ENCODE measurements at regions not wholly inside any gene's neighbourhood (a gene's known extent, or its start where the extent isn't known, plus 50 kb on each side); places are given as distances from the start of the nearest gene placed in this dataset.

DNA sequence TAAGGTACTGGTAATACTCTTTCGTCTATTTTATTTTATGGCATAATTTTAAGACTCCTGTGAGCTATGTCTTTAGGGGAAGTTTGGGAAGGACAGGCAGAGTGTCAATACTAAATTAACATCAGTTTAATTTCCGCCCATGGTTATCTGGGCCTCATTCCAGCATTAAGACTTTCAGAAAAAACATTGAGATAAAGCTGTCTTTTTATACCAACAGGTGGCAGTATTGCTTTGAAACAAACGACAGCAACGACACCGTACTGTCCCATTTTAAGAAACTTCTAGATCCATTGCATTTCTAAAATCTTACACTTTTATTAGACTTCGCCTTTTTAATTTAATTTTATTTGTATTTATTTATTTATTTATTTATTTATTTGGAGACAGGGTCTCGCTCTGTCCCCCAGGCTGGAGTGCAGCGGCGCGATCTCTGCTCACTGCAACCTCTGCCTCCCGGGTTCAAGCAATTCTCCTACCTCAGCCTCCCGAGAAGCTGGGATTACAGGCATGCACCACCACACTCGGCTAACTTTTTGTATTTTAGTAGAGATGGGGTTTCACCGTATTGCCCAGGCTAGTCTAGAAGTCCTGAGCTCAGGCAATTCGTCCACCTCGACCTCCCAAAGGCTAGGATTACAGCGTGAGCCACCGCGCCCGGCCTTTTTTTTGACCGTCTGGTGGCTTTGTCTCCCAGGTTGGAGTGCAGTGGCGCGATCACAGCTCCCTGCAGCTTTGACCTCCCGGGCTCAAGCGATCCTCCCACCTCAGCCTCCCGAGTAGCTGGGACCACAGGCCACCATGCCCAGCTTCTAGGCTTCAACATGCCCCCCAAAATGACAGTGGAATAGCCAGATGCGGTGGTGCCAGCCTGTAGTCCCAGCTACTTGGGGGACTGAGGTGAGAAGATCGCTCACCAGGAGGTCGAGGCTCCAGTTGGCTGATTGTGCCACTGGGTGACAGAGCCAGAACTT lies 78.7 kb upstream of the C1GALT1 start:
- Histone ChIP-seq H2AFZ (ENCODE audit: low read depth, low read length) (peak overlapping the region; percentile 26; the same call in 1 of the 2 replicates), H3K4me3 (ENCODE audit: low read depth in 1 of 2, low read length in 2 of 2) (no peak overlapping the region), H3K9ac (ENCODE audit: low read depth, low read length) (no peak overlapping the region), H3K36me3 (ENCODE audit: insufficient read depth, low read length) (no peaks in the 10 kb centered on the region), H3K27ac (ENCODE audit: low read length) (no peak overlapping the region), H3K79me2 (ENCODE audit: insufficient read depth, low read length) (no peaks in the 10 kb centered on the region), H3K4me1 (ENCODE audit: insufficient read depth, low read length) (peaks cover 4% of the 10 kb centered on the region; the same call in 1 of the 2 replicates), H4K20me1 (ENCODE audit: insufficient read depth, low read length) (no peaks in the 10 kb centered on the region), H3K4me2 (ENCODE audit: insufficient read depth, low read length) (no peak overlapping the region), H3K9me3 (ENCODE audit: insufficient read depth, low read length, severe bottlenecking) (peaks cover 2% of the 10 kb centered on the region), H3K27me3 (ENCODE audit: insufficient read depth, low read length, poor library complexity) (no peaks in the 10 kb centered on the region)
- DNase-seq, result no peak
- peak; percentile 88 for ATAC-seq (ENCODE audit: insufficient read depth, low read depth)
- TF ChIP-seq, protein P1, sequence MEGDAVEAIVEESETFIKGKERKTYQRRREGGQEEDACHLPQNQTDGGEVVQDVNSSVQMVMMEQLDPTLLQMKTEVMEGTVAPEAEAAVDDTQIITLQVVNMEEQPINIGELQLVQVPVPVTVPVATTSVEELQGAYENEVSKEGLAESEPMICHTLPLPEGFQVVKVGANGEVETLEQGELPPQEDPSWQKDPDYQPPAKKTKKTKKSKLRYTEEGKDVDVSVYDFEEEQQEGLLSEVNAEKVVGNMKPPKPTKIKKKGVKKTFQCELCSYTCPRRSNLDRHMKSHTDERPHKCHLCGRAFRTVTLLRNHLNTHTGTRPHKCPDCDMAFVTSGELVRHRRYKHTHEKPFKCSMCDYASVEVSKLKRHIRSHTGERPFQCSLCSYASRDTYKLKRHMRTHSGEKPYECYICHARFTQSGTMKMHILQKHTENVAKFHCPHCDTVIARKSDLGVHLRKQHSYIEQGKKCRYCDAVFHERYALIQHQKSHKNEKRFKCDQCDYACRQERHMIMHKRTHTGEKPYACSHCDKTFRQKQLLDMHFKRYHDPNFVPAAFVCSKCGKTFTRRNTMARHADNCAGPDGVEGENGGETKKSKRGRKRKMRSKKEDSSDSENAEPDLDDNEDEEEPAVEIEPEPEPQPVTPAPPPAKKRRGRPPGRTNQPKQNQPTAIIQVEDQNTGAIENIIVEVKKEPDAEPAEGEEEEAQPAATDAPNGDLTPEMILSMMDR (IDR thresholded peaks at IDR 0.05; ENCODE audit: borderline replicate concordance, extremely low read depth, low read length, poor library complexity, severe bottlenecking), result peak; percentile 83
- TF ChIP-seq EZH2 (IDR thresholded peaks at IDR 0.05; ENCODE audit: borderline replicate concordance, low read depth, low read length, severe bottlenecking), result no peak

DNA sequence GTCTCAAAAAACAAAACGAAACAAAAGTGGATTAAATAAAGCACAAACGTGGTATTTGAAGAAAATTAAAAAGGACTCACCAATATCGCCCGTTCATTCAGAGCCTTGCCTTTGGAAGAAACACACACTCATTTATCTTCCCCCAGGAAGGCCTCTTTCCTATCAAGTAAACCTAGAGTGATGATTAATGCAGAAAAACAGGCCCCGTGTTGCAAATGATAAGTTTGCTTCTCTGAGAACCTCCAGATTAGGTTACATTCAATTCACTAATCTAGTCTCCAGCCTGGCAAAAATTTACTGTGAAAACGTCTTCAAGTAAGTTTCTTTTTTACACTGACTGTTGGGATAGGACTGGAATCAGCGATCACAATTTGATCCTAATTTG lies 78.0 kb upstream of the C1GALT1 start:
- no peaks in the 10 kb centered on the region for H3K27me3 ChIP-seq (ENCODE audit: insufficient read depth, low read length, poor library complexity)
- no peaks in the 10 kb centered on the region for H4K20me1 ChIP-seq (ENCODE audit: insufficient read depth, low read length)
- H3K9me3 ChIP-seq (ENCODE audit: insufficient read depth, low read length, severe bottlenecking), result peaks cover 8% of the 10 kb centered on the region
- no peak for TF ChIP-seq EZH2 (IDR thresholded peaks at IDR 0.05; ENCODE audit: borderline replicate concordance, low read depth, low read length, severe bottlenecking)
- TF ChIP-seq, protein P1 (IDR thresholded peaks at IDR 0.05; ENCODE audit: borderline replicate concordance, extremely low read depth, low read length, poor library complexity, severe bottlenecking), result no peak
- no peak overlapping the region for H3K9ac ChIP-seq (ENCODE audit: low read depth, low read length)
- no peak overlapping the region for H2AFZ ChIP-seq (ENCODE audit: low read depth, low read length)
- H3K36me3 ChIP-seq (ENCODE audit: insufficient read depth, low read length), result no peaks in the 10 kb centered on the region
- H3K4me2 ChIP-seq (ENCODE audit: insufficient read depth, low read length), result no peak overlapping the region
- peaks cover 4% of the 10 kb centered on the region; the same call in 1 of the 2 replicates for H3K4me1 ChIP-seq (ENCODE audit: insufficient read depth, low read length)
- DNase-seq (no peak), ATAC-seq (ENCODE audit: insufficient read depth, low read depth) (no peak)
- H3K79me2 ChIP-seq (ENCODE audit: insufficient read depth, low read length), result no peaks in the 10 kb centered on the region
- H3K27ac ChIP-seq (ENCODE audit: low read length), result no peak overlapping the region
- no peak overlapping the region for H3K4me3 ChIP-seq (ENCODE audit: low read depth in 1 of 2, low read length in 2 of 2)

DNA sequence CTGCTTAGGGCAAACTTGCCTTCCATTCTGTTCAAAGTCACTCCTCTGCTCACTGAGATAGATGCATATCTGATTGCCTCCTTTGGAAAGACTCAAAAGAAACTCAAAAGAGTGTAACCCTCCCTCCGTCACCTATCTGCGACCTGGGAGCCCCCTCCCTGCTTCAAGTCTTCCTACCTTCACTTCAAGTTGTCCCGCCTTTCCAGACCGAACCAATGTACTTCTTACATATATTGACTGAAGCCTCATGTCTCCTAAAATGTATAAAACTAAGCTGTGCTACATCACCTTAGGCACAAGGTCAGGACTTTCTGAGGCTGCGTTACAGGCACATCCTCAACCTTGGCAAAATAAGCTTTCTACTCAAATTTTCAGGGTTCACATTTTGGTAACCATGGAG lies 77.4 kb upstream of the C1GALT1 start:
- Histone ChIP-seq H3K4me1 (ENCODE audit: insufficient read depth, low read length) (peaks cover 4% of the 10 kb centered on the region; the same call in 1 of the 2 replicates), H4K20me1 (ENCODE audit: insufficient read depth, low read length) (no peaks in the 10 kb centered on the region), H2AFZ (ENCODE audit: low read depth, low read length) (peak overlapping the region; percentile 50; the same call in 1 of the 2 replicates), H3K27ac (ENCODE audit: low read length) (no peak overlapping the region), H3K4me3 (ENCODE audit: low read depth in 1 of 2, low read length in 2 of 2) (no peak overlapping the region), H3K4me2 (ENCODE audit: insufficient read depth, low read length) (no peak overlapping the region), H3K9me3 (ENCODE audit: insufficient read depth, low read length, severe bottlenecking) (peaks cover 9% of the 10 kb centered on the region), H3K79me2 (ENCODE audit: insufficient read depth, low read length) (no peaks in the 10 kb centered on the region), H3K27me3 (ENCODE audit: insufficient read depth, low read length, poor library complexity) (no peaks in the 10 kb centered on the region), H3K9ac (ENCODE audit: low read depth, low read length) (no peak overlapping the region), H3K36me3 (ENCODE audit: insufficient read depth, low read length) (no peaks in the 10 kb centered on the region)
- no peak for DNase-seq
- TF ChIP-seq, protein P1 (IDR thresholded peaks at IDR 0.05; ENCODE audit: borderline replicate concordance, extremely low read depth, low read length, poor library complexity, severe bottlenecking), result no peak
- TF ChIP-seq EZH2 (IDR thresholded peaks at IDR 0.05; ENCODE audit: borderline replicate concordance, low read depth, low read length, severe bottlenecking), result no peak
- no peak for ATAC-seq (ENCODE audit: insufficient read depth, low read depth)

All from DND-41 (cell line).